ENCODE measurements at regions not wholly inside any gene's neighbourhood (a gene's known extent, or its start where the extent isn't known, plus 50 kb on each side); places are given as distances from the start of the nearest gene placed in this dataset.

GRCh38 chr3:109563149-109563548 lies 225.8 kb upstream of the DPPA4 start:
- TF ChIP-seq CTCF (IDR thresholded peaks at IDR 0.05) = no peak
- TF ChIP-seq POLR2A (IDR thresholded peaks at IDR 0.05) = no peak
